OCI-LY7 (cell line): ENCODE measurements at regions not wholly inside any gene's neighbourhood (a gene's known extent, or its start where the extent isn't known, plus 50 kb on each side); places are given as distances from the start of the nearest gene placed in this dataset.

Experiments
- EZH2phosphoT487 ChIP-seq: fragments of 200-600 bp; sonication (generic); IDR thresholded peaks from 2 replicates; pipeline ENCODE4 v1.6.1; 2018; ENCODE audit warnings: low read depth, borderline replicate concordance, mild to moderate bottlenecking, mixed run types, antibody characterized with exemption, low read length, moderate library complexity, mixed read lengths
- TF ChIP-seq, protein P1 (sequence below): fragments of 200-600 bp; sonication (generic); conservative IDR thresholded peaks from 2 replicates; pipeline ENCODE4 v1.5.1; 2014; ENCODE audit warnings: mild to moderate bottlenecking, antibody characterized with exemption, low read length, moderate library complexity, mixed read lengths

DNA sequence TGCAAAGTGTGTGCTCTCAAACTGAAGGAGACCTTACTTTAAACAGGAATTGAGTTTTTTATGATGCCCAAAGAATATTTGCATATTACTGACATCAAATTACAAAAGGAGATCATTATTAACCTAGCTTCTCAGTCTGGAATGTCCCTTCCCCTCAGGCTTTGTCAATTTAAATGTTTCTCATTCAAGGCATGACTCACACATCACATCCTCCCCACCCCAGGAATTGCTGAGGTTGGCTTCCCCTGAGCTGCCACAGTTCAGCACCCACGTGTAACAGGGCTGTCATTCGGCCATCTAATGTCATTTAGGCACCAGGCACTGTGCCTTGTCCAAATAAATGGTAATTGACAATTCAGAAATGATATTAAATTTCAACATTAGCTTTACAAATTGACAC lies 305.9 kb upstream of the MGMT start:
- TF ChIP-seq, protein P1, sequence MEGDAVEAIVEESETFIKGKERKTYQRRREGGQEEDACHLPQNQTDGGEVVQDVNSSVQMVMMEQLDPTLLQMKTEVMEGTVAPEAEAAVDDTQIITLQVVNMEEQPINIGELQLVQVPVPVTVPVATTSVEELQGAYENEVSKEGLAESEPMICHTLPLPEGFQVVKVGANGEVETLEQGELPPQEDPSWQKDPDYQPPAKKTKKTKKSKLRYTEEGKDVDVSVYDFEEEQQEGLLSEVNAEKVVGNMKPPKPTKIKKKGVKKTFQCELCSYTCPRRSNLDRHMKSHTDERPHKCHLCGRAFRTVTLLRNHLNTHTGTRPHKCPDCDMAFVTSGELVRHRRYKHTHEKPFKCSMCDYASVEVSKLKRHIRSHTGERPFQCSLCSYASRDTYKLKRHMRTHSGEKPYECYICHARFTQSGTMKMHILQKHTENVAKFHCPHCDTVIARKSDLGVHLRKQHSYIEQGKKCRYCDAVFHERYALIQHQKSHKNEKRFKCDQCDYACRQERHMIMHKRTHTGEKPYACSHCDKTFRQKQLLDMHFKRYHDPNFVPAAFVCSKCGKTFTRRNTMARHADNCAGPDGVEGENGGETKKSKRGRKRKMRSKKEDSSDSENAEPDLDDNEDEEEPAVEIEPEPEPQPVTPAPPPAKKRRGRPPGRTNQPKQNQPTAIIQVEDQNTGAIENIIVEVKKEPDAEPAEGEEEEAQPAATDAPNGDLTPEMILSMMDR: no peak
- no peak for TF ChIP-seq EZH2phosphoT487
